Stimulated activated CD4-positive, alpha-beta T cell treated with anti-CD3 and anti-CD28 coated beads, Interleukin-4, amount 100 ng/mL, for 48 hours (primary cell): ENCODE measurements at regions not wholly inside any gene's neighbourhood (a gene's known extent, or its start where the extent isn't known, plus 50 kb on each side); places are given as distances from the start of the nearest gene placed in this dataset.

Experiments used
- DNase-seq, 2 donors: peaks; one replicate each; pipeline ENCODE4 v3.0.0-alpha.2; 2020; ENCODE audit warnings: low read depth in 2 of 2

DNA sequence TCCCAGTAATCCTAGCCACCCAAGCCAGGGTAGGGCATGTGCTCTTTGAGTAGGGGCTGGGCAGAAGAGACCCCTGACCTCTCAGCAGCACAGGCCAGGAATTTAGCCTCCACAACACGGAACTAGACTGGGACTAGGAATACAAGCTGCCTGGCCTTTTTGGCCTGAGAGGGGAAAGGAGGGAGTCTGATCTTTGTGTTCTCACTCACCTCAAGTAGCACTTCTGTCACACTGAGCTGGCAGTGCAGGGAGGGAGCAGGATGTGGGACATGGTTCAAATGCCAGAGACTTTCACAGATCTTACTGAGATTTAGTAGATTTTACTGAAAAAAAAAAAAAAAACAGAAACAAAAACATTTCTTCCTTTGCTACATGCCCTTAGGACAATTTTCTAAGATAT, 395.2 kb downstream of the CMPK2 start:
- DNase-seq = no peak

DNA sequence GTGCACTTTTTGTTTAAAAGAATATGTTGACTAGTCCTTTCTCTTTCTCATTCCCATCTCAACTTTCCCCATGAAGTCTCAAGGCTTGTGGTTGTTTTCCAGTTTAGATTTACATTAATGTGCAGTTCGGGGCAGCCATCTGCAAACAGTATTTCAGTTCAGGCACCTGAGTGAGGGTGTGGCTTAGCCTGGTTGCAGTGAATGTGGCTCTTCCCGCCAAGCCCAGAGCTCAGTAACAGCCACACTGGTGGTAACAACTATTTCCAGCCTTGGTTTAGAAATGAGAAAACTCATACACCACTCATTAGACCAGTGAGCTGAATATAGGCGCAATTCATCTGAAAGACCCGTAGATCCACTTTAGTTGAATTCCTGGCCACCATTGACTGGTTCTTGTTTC, 394.3 kb downstream of the CMPK2 start:
- DNase-seq = no peak

DNA sequence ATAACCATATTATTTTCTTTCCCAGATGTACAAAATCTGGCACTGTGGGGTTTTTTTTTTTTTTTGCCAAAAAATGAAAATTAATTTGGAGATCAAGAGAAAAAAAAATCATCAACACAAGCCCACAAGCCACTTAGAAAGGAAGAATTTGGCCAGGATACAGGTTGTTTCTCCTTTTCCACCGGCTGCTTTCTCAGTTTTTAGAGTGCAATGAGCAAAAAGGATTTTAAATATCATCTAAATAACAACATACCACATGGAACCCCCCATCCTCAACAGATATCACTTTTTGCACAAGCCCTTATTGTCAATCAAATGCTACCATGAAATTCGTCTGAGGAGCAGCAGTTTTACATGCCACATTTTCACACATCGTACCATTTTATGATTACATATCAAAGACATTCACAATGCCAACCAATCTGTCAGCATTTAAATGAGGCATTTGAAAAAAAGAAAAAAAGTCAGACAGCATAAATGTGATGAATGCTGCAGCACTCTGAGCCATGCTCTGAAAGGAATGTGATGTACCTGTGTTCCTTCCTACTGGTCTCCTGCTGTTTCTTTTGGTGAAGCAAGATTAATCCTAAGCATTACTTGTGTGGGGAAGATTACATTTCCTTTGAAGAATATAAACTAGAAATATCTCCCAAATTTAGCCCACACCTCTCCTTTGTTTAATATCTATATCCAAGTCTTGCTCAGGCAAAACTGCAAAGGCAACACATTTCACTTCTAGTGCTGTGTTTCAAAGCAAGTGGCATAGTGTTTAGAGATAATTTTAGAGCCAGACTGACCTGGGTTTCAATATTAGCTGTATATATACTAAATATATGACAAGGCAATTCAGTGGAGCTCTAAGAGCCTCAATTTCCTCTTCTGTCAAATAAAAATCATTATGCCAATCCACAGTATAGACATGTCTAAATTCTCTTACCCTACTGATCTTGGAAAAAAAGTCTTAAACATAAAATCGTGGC, 391.3 kb downstream of the CMPK2 start:
- DNase-seq = no peak

DNA sequence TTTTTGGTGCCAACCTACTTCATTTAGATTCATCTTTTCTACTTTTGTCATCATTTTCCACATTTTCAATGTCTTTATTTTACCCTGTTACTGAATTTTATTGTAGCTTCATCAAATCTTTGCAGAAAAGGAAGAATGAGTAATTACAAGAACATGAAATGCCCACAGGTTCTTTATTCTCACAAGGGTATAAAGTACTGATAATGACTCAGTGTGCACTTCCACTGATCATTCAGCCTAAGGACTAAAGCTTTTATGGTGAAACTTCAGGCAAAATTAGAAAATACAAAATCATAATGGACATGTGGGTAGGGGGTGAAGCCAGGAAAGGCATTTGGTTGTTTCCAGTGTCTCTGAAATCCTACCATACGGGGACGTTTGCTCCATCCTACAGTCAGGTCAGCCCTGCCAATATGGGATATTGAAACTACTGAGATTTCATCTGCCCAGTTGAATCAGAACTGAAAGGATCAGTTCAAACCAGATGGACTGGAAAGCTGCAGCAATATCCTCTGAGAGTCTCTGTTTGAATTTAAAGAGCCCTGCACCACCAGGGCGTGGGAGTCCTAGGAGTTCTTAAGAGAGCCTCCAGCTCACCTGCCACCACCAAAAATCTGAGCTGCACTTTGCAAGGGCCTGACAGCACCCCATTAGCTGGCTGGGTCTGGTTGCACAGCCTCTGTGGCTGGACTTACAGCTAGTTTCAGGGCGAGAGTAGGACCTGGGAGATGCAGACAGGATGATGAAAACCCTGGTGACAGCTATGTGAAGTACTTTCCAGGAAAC, 390.4 kb downstream of the CMPK2 start:
- no peak for DNase-seq

DNA sequence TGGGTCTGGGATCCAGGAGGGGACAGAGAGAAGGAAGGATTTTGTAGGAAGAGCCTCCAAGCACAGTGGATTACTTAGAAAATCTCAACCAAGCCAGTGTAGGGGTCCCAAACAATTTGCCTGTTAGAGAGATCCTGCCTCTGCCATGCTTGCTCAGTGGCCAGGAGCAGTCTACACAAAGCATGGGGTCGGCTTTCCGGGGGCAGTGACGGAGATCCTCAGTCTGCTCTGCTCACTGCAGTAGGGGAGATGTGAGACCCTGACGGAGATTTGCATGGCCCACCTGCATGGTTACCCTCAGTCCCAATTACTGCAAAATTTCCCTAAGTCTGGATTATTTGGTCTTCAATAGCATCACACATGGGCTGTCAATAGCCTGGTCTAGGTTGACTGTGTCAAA, 385.2 kb downstream of the CMPK2 start:
- no peak for DNase-seq

DNA sequence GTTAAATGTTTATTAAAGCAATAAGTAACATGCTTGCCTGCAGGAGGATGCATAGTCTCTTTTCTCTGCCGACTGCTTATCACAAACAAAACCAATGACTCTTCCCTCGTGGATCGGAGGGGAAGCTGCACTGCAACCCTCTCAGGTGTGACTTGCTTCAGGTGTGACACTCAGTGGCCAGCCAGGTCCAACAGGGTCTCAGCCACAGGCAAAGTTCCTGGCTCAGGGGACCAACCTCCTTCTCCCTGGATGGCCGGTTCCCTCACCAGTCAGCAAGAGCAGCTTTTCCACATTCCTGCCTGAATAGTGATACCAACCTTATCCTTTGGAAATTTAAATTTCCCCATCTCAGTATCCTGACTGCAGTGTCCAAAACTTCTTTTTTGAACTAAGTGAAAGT, 383.5 kb downstream of the CMPK2 start:
- DNase-seq = no peak

DNA sequence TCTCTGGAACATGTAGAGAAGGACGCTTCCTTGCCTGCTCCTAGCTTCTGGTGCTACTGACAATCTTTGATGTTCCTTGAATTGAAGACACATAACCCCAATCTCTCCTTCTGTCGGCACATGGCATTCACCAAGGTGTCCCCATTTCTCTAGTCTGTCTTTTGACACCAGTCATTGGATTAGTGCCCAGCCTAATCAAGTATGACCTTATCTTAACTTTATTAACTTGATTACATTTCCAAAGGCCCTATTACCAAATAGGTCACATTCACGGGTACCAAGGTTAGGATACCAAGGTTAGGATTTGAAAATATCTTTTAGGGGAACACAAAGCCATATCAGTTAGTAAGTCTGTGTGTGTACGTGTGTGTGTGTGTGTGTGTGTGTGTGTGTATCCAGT, 377.9 kb downstream of the CMPK2 start:
- no peak for DNase-seq

DNA sequence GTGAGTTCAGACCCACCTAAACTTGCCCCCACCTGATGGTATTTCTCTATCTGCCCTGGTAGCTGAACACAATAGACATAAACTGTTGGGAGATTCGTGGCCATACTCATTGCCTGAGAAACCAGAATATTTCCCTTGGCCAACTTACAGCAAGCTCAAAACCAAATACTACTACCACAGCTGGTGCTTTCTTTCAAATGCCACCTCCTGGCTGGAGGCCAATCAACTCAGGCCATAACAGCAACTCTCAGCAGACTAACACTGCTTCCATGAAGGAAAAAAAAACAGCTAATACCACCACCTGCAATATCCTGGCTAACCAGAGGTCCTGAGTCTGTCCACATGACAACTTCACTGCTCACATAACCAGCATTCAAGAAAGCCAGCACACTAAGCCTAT, 373.1 kb downstream of the CMPK2 start:
- DNase-seq = no peak

DNA sequence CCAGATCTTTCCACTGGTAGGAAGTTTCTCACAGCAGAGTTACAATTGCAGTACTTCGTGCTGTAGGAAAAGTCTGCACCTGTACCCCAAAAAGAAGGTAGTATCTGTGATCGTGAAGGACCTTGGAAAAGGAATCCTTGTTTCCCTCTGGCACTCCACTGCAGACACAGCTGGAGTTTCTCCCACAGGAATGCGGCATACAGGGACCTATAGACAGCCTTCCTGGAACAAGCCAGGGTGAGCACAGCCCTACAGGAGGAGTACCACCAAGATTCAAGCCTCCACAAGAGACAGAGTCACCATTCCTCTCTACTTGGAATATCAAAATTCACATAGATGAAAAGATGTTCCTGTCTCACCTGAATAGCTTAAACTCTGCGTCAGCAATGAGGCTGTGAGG, 372.4 kb downstream of the CMPK2 start:
- DNase-seq = no peak

DNA sequence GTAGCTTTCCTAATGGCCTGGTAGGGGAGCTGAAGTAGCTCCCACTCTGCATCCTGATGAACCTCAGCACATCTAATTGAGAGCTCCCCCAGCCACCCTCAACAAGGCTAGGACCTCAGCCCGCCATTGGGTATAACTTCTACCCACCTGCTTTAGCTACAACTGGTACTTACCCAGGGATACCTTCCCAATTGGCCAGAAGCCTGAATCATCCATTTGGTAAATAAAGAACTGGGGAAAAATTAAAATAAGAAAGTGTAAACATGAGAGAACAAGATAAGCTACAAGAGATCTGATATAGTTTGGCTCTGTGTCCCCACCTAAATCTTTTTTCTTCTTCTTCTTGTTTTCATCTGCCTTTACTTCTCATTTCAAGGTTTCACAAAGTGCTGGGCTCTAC, 372.0 kb downstream of the CMPK2 start:
- DNase-seq = no peak

DNA sequence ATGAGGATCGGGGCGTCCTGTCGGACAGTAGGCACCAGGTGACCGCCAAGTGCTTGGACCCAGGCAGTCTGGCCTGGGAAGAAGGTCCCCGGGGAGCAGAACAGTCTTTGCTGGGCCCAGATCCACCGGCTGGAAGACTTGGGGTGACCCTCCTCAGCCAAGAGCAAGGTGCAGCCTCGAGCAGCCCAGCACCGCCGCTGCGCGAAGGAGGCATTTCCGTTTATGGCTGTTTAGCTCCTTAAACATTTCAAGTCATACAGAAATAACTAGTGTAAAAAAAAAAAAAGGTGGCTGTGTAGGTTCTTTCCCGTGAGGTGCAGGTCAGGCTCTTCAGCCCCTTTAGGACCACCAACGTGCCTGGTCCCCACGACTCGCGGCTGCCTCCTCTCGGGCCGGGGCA, 370.2 kb downstream of the CMPK2 start:
- no peak for DNase-seq

DNA sequence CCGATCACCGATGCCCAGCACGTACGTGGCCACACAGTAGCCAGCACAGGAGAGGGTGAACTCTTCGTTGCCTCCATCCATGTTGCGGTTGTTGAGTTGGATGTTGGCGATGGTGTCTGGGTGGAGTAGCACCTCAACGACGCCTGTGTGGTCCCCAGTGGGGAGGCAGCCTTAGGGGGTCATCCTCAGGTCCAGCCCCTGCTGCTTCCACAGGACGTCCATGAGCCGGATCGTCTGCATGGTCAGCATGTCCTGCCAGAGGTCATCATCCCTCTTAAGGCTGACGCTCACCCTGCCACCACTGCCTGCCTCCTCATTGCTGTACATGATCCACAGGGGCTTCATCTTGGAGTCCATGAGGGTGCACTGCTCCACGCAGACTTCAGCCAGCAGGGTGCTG, 369.3 kb downstream of the CMPK2 start:
- DNase-seq = no peak

DNA sequence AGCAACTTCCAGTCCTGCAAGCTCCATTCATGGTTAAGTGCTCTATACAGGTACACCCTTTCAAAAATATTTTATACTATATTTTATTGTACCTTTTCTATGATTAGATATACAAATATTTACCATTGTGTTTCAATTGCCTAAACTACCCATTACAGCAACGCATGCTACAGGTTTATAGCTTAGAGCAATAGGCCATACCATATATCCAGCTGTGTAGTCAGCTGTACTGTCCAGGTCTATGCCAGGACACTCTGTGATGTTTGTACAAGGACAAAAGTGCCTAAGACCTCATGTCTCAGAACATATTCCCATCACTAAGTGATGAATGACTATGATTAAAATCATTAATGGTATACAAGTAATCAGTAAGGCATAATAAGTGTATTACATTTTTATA, 368.7 kb downstream of the CMPK2 start:
- DNase-seq = no peak

DNA sequence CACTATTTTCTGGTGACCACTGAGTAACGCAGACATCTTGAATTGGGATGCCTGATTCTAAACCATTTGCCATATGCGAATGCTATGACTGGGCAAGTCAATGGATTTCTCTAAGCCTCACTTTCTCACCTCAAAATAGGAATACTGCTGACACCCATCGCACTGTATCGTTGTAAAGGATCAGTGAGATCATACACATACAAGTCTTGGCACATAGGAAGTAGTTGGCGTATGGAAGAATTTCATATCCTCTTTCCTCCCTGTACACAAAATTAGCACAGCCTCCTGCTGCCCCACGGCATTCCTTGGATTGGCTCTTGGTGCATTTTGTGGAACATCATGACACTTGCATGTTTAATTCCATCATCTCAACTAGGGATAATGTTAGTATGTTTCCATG, 366.9 kb downstream of the CMPK2 start:
- no peak for DNase-seq

DNA sequence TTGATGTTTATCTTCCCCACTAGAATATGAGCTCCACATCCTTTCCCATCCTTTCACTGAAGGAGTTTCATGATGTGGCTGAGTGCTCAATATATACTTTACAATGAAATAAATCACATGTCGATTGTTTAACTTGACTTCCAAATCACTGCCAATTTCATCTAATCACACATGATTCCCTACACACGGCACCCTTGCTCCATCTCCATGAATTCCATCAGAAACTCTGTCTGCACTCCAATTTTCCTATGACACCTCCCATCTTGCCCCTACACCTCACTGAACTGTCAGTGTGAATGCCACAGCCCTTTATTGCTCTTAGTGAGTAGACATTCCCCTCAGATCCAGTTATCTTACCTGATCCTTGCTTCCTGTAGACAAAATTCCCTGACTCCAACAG, 366.0 kb downstream of the CMPK2 start:
- no peak for DNase-seq

DNA sequence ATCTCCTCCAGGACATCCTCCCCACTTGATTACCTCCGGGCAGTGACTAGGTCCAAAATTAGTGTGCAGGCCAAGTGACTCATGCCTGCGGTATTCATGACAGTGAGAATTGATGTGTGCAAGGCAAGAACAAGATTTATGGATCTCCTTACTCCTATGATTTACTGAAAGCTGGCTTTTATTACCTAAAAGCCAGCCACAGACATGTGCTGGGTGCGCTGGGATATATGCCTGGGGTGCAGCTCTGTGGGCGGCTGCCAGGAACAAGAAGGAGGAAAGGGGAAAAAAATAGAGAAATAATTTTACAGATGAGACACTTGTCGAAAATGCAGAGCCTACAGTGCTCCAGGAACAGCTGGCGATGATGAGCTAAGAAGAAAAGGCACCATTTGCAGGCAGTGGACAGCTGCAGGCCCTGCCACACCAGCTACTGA, 359.3 kb downstream of the CMPK2 start:
- no peak for DNase-seq

DNA sequence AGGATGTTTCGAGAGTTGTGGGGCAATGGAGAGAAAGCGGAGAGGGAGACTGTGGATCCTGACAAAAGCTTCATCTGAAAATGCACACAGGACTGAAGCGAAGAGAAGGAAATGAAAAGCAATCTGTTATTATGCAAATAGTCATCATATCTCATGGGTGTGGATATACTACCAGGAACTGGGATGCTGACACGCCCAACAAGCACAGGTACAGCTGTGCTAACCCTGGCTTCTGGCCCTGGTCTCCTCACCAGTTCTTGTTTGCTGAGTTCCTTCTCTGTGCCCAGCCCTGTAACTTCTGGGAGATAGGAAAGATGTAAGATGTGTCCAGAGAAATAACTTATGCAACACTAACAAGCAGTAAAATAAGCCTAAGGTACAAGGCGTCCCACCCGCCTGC, 358.8 kb downstream of the CMPK2 start:
- no peak for DNase-seq

DNA sequence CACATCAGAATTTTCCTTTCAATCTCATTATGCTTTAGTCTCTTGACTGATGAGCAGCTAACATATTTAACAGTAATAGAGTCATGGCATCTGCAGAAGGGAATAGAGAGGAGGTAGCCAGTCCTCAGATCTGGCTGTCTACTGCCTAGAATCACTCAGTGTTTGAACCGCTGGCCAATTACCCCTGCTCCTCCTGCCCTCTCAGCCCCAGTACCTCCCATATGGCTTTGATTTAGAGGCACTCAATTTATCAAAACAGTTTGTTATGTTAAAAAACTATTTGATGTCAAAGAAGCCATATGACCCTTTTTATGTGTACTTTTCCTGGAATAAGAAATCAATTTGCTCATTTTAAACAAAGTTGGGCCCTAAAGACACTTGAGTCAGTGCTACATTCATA, 355.2 kb downstream of the CMPK2 start:
- no peak for DNase-seq

DNA sequence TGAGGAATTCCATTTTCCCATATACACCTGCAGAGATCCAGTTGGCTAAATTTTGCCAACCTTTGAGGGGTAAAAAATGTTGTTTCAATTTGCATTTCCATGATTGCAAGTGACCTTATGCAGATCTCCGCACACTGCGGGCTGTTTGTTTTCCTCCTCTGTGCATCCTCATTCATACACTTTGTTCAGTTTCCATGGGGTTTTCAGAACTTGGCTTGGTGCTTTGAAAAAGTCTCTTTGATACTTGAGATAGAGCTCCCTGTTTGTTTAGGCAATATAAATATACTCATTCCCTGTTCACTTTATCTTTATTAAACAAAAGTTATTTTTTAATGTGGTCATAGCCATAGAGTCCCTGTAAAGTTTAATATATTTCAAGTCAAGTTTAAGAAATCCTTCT, 353.1 kb downstream of the CMPK2 start:
- no peak for DNase-seq

DNA sequence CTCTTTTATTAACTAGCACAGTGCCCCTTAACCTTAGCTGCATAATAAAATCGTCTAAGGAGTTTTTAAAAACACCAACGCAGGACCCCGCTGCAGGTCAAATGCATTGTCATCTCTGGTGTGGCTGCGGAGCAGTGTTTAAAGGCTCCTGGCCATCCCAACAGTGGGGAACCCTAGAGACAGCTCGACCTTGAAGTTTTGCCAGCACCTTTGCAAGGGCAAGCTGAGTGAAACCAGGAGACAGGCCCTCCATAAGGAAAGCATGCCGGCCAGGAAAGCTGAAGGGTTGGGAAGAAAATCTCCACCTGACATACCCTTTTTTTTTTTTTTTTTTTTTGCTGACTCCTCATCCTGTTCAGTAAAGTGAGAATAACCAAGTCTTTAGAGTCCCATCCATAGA, 349.0 kb downstream of the CMPK2 start:
- no peak for DNase-seq

DNA sequence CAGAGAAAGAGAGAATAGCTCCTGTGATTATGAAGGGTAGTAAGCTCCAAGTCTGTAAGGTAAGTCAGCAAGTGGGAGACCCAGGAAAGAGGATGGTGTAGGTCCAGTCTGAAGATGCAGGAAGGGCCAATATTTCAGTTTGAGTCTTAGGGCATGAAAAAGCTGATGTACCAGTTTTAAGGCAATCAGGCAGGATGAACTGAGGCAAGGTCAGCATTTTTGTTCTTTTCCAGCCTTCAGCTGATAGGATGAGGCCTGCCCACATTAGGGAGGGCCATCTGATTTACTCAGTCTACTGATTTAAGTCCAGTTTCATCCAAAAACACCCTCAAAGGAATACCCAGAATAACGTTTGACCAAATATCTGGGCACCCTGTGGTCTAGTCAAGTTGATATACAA, 347.3 kb downstream of the CMPK2 start:
- no peak for DNase-seq

DNA sequence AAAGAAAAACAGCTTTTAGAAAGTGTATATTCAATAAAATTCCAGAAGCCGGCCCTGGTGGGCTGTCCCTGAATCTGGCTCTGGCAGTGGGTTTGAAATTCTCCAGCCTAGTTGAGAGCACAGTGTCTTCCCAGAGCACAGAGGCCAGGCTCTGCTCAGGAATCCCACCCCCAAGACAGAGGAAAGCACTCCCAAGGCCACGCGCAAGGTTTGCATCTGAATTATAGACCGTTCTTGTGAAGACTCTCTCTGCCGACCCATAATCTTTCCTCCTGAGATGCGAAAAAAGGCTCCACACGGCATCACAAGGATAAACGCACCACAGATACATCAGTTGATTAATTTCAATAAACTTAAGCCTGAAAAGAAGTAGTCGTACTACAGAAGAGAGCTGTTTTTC, 342.2 kb downstream of the CMPK2 start:
- DNase-seq = no peak
